ENCODE measurements at regions not wholly inside any gene's neighbourhood (a gene's known extent, or its start where the extent isn't known, plus 50 kb on each side); places are given as distances from the start of the nearest gene placed in this dataset.
"Not testable (repeated sequence)": the region's sequence is repeated elsewhere in the genome, so short reads cannot be mapped to it uniquely, and the experiment has no call there.

DNA sequence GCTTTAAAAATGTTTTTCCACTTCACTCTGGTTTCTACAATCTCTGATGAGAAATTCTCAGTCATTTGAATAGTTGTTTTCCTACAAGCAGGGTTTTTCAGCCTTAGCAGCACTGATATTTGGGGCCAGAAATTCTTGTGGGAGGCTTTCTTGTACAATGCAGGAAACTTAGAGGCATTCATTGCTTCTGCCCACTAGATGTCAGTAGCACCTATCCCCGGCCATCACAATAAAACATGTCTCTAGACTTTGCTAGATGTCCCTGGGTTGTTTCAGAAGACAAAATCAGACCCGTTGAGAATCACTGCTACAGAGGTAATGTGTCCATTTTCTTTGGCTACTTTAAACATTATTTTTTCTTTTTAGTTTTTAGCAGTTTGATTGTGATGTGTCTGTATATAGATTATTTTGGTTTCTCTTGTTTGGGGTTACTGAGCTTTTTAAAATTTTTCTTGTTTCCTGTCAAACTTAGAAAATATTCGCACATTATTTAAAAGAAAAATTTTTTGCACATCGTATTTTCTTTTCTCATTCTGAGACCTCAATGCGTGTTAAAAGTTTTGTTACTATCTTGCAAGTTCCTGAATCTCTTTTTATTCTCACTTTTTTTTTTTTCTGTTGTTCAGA, 60.8 kb upstream of the CCDC179 start:
- DNase-seq, result peak; percentile 18

DNA sequence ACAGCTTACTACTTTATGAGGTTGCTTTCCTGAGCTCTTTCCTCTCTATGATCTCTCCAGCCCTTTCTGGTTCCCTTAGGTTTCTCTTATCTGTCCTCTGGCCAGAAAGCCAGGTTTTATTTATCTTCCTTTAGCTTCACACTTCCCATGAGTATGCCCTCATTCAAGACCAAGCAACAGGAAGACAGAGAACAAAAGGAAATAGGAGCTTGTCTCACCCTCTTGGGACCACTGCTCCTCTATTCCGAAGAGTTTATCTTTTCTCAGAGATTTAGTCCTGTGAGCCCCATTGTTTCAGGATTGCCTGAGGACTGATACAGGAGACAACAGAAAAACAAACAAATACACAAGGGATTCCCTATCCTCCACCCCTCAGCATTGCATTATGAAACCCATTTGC, 62.4 kb upstream of the CCDC179 start:
- DNase-seq, result no peak

DNA sequence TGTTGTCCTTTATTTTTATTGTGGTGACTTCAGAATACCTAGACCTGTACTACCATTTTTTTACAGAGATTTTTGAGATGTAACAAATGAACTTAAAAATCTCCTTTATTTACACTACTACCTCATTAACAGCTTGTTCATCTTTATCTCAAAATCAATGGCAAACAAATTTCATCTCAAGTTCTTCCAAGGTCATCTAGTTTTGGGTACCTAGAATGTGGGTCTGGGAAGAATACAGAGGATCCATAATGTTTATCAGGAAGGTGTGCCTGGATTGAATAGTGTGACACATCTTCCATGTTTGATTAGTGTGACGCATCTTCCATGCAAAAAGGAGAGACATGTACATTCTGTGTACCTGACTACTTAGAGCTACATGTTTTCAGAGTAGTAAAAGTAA, 63.3 kb upstream of the CCDC179 start:
- DNase-seq, result no peak

DNA sequence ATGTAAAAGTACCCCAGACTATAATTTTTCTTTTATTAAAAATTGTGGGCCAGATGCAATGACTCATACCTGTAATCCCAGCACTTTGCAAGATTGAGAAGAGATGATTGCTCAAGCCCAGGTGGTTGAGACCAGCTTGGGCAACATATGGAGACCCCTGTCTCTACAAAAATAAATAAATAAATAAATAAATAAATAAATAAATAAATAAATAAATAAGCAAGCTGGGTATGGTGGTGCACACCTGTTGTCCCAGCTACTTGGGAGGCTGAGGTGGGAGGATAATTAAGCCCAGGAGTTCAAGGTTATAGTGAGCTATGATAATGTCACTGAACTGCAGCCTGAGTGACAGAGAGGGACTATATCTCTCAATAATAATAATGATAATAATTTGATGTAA, 66.1 kb upstream of the CCDC179 start:
- no peak for DNase-seq

DNA sequence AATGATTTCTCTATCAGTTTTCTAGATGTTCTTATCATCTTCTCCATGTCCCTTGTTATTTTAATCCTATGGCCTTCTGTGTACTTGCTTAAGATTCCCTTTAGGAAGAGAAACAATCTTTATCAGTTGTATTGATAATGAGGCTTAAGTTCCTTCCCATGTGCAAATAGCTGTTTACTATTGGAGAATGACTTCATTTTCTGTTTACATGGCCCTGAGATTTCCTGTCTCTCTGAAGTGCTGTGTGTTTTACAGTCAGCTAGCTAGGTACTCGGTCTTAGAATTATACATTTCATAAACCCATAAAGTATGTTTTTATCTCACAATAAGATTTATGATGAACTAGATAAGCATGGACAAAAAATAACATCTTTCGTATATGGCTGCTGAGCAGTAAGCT, 67.5 kb upstream of the CCDC179 start:
- DNase-seq, result no peak

DNA sequence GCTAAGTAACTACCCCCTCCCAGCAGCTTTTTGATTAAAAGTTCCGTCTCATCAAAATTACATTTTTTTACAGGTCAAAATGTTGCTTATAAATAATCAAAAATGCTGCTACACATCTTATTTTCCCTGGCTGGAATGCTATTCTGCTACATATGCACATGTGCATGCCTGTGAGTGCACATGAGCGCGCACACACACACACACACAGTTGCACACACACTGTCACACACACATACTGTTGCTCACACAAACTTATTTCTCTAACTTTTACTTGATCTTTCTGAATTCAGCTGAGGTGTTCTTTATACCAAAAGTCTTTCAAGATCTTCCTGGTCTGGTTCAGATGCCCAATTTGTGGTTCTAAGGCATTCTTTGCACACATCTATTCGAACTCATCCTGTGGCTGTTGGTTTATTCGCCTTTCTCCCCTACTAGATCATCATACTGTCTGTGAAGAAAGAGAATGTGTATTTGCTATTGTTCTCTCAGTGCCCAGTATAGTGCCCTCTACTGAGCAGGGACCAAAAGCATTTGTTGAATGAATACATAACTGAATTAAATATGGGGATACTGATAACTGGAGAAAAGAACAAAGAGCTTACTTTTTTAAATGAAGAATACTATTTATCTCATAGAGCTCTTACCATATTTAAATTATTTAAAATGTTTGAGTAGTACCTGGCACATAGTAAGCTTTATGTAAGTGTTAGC, 68.1 kb upstream of the CCDC179 start:
- no peak for DNase-seq

DNA sequence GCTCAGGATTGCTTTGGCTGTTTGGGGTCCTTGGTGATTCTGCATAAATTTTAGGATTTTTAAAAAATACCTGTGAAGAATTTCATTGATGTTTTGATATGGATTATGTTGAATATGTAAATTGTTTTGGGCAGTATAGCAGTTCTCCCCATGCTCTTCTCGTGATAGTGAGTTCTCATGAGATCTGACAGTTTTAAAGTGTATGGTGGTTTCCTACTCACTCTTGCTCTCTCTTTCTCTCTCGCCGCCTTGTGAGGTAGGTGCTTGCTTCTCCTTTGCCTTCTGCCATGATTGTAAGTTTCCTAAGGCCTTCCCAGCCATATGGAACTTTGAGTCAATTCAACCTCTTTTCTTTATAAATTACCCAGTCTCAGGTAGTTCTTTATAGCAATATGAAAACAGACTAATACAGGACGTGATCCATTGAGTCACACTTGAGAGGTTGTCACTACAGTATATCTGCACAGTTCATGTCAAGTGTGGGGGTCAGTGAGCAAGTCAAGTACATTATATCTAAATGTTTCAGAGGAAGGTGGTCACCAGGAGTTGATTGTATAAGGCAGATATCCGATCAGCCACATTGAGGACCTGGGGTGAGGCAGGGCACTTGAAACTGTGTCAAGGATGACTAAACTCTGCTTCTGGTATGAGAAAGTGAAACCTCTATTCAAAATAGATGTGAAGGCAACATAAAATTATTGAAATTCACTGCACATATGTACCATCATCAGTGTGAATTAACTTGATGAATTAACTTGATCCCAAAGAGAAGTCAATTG, 70.7 kb upstream of the CCDC179 start:
- no peak for DNase-seq

DNA sequence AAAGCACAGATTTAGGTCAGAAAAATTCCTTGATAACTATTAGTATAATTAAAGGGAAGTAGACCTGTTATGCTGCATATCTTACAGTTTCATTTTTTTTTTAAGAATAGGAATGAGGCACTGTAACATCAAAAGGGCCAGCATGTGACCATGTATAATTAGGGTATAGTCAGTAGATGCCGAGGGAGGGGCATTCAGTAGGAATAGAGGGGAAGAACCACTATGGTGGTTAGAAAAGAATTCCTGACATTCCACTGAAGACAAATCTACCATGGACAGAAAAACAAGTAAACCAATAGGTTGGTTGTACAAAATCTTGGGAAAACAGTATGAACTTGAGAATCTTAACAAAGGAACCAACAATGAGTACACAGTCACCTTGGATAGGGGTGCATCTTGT, 78.4 kb upstream of the CCDC179 start:
- no peak for DNase-seq

DNA sequence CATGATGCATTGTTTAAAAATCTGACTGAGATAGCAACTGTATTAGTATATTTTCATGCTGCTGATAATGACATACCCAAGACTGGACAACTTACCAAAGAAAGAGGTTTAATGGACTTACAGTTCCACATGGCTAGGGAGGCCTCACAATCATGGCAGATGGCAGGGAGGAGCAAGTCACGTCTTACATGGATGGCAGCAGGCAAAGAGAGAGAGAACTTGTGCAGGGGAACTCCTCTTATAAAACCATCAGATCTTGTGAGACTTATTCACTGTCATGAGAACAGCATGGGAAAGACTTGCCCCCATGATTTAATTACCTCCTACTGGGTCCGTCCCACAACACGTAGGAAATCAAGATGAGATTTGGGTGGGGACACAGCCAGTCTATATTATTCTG, 81.3 kb upstream of the CCDC179 start:
- not testable (repeated sequence) for DNase-seq

DNA sequence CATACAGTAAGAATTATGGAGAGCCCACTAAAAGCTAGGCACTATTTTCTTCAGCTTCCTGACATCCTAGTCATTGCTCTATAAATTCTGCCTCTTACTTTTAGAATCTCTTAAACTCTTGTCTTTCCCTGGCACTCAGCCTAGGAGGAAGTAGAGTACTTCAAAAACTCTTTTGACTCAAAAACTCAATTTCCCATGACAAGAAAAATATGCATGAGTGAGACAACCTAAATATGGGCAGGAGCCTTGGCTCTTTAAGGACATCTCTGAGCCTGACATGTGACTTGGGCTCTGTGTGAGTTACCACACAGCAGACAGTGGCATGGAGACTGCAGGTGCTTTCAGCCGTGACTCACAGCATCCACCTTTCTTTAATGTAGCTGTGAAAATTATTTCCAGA, 97.5 kb upstream of the CCDC179 start:
- no peak for DNase-seq

DNA sequence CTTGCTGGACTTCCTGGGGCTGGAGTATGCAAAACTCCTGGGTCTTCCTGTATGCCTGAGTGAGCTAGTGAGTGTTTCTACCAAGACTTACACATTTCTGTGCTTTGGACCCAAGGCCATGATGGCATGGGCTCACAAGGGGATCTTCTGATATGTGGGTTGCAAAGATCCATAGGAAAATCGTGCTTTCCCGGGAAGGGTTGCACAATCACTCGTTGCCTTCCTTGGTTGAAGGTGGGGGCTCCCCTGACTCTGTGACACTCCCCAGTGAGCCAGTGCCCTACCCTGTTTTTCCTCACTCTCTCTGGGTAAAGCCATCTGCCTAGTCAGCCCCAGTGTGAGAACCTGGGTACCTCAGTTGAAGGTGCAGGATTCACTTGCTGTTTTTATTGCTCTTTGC, 114.0 kb upstream of the CCDC179 start:
- no peak for DNase-seq

DNA sequence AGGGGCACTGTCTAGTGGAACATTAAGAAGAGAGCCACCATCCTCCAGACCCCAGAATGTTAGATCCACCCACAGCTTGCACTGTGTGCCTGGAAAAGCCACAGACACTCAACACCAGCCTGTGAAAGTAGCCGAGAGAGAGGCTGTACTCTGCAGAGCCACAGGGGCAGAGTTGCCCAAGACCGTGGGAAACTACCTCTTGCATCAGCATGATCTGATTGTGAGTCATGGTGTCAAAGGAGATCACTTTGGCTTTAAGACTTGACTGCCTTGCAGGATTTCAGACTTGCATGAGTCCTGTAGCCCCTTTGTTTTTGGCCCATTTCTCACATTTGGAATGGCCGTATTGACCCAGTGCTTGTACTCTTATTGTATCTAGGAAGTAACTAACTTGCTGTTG, 115.9 kb upstream of the CCDC179 start:
- no peak for DNase-seq

DNA sequence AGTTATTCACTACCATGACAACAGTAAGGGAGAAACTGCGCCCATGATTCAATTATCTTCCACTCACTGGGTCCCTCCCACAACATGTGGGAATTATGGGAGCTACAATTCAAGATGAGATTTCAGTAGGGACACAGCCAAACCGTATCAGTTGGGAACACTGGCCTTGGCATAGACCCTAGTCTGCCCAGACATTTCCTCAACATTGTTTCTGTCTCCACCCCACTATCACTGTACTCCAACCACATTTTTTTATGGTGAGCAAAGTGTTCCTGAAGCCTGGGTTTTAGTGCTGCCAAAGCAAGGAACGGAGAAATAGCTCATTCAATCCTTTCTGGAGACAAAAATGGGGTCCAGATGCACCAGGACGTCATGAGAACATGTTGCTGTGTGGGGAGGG, 122.6 kb upstream of the CCDC179 start:
- no peak for DNase-seq

DNA sequence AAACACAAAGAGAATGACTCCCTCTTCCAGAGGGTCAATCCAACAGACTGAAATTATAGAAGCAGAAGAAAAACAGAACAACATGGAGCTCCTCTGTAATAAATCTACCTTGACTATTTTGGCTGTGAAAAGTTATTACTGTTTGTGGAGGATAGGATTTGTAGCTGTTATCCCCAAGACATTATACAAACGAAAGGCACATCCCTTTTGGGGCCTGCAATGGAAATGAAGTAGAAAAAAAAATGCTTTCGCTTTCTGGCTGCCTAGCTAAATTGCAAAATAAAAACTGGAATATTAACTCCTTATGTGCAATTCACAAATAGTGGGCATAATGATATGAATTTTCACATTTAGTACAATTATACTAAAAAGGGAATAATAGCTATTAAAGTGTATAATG, 123.8 kb upstream of the CCDC179 start:
- DNase-seq, result no peak

DNA sequence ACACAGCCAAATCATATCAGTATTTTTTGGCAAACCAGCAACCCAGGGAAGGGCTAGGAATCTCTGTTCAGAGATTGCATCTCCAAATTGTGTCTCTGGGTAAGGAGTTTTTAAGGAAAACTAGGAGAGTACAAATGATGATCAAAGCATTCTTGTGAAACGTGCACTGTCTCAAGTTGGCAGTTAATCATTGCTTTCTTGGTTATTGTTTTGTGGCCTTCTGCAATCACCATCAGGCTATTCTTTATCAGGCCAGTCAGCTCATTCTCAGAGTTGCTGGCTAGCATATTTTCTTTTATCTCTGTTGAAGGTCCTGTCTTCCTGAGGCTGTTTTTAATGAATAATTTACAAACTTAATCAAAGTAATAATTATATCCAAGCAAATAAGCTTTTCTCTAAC, 129.1 kb upstream of the CCDC179 start:
- DNase-seq, result no peak

DNA sequence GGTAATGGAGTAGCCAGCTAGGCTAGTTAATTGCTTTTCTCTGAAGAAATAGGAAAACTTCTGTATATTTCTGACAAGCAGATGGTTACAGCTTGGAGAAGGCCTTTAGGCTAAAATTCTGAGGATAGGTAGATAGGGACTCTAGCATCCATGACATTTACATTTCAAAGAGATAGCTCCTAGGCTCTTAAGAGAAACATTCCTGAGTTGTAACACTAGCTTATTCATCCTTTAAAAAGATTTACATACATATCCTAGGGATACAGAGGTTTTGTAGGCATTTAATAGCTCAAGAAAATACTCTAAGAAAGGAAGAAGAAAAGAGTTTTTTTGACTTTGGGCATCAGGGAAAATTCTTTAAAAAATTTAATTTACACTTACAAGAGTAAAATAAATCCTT, 130.9 kb upstream of the CCDC179 start:
- DNase-seq, result no peak

DNA sequence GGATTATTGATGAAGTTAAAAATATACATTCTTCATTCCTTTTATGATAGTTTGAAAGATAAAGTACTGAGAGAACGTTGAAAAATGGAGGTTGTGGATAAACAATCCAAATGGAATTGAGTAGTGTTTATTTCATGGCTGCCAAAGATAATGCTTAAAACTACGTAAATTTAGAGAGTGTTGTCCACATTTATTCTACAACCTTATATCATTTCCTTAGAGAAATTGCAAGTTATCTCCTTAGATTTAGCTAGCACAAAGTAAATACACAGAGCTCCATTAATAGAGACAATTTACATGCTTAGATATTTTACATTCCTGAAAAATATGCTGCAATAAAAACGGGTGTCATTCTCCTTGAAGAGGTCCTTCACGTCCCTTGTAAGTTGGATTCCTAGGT, 146.5 kb upstream of the CCDC179 start:
- no peak for DNase-seq

DNA sequence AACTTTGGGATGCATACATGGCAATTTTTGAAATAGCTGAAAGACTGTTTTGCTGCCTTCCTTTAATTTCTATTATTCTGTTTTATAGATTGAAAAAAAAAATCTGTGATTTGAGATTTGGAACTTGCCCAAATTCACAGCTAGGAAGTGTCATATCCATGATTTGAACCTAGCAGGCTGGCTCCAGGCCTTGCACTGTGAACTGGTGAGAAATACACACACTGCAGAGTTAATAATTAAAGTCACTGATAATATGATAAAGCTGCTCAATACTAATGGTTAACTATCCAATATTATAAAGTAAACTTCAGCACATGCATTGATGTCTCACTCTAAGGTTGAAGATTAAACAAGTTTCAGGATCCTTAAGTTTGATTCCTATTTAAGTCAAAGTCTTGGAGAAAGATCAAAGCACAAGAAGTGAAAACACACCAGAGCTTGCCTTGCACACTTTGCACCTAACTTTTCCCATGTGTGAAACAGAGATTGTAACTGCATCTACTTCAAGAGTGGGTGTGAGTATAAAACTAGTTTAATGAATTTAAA, 150.6 kb upstream of the CCDC179 start:
- no peak for DNase-seq

DNA sequence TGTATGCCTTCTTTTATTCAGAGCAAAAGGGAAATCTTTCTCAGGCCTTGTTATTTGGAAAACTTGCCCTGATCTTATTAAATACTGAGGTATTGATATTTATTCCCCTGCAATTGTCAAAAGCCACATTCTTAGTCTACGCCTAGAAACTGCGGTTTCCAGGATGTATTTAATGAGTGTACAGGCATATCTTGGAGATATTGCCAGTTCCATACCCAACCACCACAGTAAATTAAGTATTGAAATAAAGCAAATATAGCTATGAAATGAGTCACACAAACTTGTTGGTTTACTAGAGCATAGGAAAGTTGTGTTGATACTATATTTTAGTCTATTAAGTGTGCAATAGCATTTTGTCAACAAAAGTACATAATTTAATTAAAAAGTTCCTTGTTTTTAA, 152.7 kb upstream of the CCDC179 start:
- DNase-seq, result no peak

DNA sequence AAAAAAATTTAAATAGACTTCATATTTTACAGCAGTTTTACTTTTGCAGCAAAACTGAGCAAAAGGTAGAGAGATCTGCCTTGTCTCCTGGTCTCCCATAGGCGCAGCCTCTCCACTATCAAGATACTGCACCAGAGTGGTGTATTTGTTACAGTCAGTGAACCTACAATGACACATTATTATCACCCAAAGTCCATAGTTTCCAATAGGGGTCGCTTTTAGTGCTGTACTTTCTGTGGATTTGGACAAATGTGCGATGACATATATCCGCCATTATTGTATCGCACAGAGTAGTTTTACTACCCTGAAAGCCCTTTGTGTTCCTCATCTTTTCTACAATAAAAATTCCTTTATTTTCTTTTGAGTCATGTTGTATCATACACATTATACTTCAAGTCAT, 153.2 kb upstream of the CCDC179 start:
- no peak for DNase-seq

DNA sequence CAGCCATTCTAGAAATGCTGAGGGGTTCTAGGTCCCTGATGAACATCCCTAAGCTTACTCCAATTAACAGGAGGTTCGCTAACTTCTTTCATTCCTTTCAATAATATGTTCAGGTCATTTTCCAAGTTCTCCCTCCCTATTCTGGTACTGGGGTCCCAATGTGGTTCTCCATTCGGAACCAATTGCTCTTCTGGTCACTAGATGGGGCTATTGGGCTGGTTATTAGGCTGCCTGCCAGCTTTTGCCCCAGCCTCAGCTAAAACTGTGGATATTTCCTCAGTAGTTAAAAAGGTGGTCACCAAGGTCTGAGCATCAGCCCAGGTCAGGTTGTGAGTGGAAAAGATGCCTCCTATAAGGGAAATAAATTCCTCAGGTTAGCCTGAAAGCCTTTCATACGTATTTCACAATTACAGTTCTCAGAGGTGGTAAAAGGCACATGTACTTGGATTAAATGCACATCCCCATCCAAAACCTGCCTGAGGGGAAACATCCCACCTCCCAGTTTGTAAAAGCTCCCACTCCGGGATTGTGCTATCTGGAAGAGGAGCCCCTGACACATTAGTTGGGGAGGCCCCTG, 161.1 kb upstream of the CCDC179 start:
- DNase-seq, result no peak

DNA sequence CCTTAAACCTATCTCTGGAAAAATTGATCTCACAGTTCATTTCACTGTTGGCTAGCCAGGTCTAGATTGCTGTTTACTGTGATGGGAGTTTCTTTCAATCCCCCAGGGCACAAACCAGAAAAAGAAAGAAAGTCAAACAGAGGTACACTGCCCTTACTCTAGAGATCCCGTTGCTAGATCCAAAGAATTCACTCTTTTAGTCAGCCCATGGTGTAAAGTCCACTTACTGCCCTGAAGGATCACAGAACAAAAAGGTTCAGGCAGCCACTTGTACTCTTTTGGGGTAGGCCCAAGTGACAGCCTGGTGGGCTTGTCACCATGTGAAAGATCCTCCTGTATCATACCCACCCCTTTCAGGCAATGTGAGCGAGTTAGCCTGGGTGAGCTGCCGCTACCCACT, 162.6 kb upstream of the CCDC179 start:
- DNase-seq, result no peak

DNA sequence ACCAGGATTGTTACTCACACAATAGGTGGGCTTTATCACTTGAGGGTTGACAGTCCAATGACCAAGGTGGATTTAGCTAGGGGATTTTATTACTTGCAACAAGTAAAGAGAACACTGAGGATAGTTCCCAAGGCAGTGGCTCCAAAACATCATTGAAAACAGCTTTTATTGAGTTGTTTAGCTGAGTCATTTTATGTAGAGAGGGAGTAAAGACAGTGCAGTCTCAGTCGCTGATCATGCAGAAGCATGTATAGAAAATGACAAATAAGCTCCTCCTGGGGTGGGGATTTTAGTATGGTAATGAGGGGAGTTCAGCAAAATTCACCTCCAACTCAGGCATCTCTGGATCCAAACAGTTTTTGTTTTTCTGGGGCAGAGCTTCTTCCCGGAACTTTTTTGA, 163.0 kb upstream of the CCDC179 start:
- DNase-seq, result no peak

DNA sequence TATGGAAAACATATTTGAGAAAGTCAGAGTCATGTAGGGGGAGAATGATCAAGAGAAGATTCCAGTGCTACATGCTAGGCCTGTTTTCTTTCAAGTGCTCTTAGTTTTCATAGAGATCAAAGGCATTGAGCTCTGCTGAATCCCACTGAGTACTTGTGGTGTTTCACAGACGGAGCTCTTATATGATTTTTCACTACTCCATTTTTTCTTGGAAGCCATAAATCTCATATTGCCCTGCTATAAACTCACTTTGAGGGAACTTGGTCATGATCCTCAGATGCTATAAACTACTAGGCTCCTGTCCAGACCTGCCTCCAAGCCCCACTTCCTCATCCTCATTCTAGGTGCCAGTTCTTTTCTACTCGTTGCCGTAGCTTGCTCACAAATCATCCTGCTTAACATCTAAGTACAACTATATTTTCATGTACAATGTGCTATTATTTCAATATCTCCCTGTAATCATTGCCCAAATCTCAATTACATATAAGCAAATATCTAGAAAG, 180.8 kb upstream of the CCDC179 start:
- no peak for DNase-seq
